ENCODE measurements at regions not wholly inside any gene's neighbourhood (a gene's known extent, or its start where the extent isn't known, plus 50 kb on each side); places are given as distances from the start of the nearest gene placed in this dataset.
A peak's percentile ranks its signal among the peaks of the same experiment; 100 is the strongest.

DNA sequence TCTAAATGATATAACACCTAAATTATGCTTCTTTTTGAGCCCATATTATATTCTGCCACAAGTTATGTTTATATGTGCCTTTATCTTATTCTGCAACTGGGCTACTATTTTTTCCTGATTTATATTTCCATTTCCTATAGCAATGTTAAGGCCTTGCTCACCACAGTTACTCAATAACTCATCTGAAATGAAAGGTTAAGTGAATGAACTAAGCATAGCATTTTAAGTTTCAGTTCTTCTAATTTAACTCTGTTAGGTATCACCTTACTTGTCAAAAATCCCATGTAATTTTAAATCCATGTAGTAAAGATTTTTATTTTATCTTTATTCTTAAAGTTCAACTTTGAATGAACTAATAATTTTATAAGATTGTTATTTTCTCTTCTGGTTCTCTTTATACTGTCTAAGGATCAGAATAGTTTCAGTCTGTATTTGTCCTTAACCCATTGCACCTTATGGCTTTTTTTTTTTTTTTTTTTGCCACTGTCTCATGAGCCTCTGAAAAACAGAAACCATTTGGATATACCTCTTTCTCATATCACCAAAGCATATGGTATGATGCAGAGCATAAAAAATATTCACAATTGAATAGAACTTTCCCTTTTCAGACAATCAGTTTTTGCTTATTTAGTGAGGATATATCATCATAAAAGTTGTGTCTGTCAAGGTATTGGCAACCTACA is 301.8 kb upstream of the ZWINT start (continued):
- TF ChIP-seq ZZZ3 (IDR thresholded peaks at IDR 0.05; ENCODE audit: control insufficient read depth, insufficient read length, low read depth) (no peak), IKZF1 (conservative IDR thresholded peaks at IDR 0.05) (no peak), ZNF274 (IDR thresholded peaks at IDR 0.05; ENCODE audit: insufficient read depth, insufficient read length) (no peak), PAX5 (IDR thresholded peaks at IDR 0.05; ENCODE audit: borderline replicate concordance, low read depth, low read length) (no peak), MEF2B (IDR thresholded peaks at IDR 0.05; ENCODE audit: partially characterized antibody, poor library complexity, severe bottlenecking) (no peak), POLR2AphosphoS2 (IDR thresholded peaks at IDR 0.05; ENCODE audit: low read depth, low read length) (no peak), NFIC (IDR thresholded peaks at IDR 0.05; ENCODE audit: low read depth, low read length) (peak; percentile 39; the same call in 1 of the 2 replicates), IKZF2 (IDR thresholded peaks at IDR 0.05) (peak; percentile 15 to 17; a peak in 2 of 4 replicates), IRF4 (IDR thresholded peaks at IDR 0.05; ENCODE audit: low read depth, low read length) (no peak), BACH1 (IDR thresholded peaks at IDR 0.05; ENCODE audit: borderline replicate concordance) (no peak), ZNF622 (IDR thresholded peaks at IDR 0.05) (no peak), NR2C2 (IDR thresholded peaks at IDR 0.05; ENCODE audit: borderline replicate concordance, control insufficient read depth, insufficient read length, low read depth) (no peak)
- TF ChIP-seq, protein P1, sequence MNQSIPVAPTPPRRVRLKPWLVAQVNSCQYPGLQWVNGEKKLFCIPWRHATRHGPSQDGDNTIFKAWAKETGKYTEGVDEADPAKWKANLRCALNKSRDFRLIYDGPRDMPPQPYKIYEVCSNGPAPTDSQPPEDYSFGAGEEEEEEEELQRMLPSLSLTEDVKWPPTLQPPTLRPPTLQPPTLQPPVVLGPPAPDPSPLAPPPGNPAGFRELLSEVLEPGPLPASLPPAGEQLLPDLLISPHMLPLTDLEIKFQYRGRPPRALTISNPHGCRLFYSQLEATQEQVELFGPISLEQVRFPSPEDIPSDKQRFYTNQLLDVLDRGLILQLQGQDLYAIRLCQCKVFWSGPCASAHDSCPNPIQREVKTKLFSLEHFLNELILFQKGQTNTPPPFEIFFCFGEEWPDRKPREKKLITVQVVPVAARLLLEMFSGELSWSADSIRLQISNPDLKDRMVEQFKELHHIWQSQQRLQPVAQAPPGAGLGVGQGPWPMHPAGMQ (IDR thresholded peaks at IDR 0.05; ENCODE audit: borderline replicate concordance): no peak
- TF ChIP-seq, protein P2, sequence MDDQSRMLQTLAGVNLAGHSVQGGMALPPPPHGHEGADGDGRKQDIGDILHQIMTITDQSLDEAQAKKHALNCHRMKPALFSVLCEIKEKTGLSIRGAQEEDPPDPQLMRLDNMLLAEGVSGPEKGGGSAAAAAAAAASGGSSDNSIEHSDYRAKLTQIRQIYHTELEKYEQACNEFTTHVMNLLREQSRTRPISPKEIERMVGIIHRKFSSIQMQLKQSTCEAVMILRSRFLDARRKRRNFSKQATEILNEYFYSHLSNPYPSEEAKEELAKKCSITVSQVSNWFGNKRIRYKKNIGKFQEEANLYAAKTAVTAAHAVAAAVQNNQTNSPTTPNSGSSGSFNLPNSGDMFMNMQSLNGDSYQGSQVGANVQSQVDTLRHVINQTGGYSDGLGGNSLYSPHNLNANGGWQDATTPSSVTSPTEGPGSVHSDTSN (IDR thresholded peaks at IDR 0.05; ENCODE audit: insufficient replicate concordance, low read depth, low read length): no peak
- TF ChIP-seq, protein P3, sequence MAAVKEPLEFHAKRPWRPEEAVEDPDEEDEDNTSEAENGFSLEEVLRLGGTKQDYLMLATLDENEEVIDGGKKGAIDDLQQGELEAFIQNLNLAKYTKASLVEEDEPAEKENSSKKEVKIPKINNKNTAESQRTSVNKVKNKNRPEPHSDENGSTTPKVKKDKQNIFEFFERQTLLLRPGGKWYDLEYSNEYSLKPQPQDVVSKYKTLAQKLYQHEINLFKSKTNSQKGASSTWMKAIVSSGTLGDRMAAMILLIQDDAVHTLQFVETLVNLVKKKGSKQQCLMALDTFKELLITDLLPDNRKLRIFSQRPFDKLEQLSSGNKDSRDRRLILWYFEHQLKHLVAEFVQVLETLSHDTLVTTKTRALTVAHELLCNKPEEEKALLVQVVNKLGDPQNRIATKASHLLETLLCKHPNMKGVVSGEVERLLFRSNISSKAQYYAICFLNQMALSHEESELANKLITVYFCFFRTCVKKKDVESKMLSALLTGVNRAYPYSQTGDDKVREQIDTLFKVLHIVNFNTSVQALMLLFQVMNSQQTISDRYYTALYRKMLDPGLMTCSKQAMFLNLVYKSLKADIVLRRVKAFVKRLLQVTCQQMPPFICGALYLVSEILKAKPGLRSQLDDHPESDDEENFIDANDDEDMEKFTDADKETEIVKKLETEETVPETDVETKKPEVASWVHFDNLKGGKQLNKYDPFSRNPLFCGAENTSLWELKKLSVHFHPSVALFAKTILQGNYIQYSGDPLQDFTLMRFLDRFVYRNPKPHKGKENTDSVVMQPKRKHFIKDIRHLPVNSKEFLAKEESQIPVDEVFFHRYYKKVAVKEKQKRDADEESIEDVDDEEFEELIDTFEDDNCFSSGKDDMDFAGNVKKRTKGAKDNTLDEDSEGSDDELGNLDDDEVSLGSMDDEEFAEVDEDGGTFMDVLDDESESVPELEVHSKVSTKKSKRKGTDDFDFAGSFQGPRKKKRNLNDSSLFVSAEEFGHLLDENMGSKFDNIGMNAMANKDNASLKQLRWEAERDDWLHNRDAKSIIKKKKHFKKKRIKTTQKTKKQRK (IDR thresholded peaks at IDR 0.05; ENCODE audit: low read depth, low read length): no peak
- TF ChIP-seq, protein P4, sequence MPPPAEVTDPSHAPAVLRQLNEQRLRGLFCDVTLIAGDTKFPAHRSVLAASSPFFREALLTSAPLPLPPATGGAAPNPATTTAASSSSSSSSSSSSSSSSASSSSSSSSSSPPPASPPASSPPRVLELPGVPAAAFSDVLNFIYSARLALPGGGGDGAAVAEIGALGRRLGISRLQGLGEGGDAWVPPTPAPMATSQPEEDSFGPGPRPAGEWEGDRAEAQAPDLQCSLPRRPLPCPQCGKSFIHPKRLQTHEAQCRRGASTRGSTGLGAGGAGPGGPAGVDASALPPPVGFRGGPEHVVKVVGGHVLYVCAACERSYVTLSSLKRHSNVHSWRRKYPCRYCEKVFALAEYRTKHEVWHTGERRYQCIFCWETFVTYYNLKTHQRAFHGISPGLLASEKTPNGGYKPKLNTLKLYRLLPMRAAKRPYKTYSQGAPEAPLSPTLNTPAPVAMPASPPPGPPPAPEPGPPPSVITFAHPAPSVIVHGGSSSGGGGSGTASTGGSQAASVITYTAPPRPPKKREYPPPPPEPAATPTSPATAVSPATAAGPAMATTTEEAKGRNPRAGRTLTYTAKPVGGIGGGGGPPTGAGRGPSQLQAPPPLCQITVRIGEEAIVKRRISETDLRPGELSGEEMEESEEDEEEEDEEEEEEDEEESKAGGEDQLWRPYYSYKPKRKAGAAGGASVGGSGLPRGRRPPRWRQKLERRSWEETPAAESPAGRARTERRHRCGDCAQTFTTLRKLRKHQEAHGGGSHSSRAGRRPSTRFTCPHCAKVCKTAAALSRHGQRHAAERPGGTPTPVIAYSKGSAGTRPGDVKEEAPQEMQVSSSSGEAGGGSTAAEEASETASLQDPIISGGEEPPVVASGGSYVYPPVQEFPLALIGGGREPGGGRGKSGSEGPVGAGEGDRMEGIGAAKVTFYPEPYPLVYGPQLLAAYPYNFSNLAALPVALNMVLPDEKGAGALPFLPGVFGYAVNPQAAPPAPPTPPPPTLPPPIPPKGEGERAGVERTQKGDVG (CRISPR knock-in tag; IDR thresholded peaks at IDR 0.05): no peak

Measured in GM12878 (cell line).